RWPE2 (cell line): ENCODE measurements at regions not wholly inside any gene's neighbourhood (a gene's known extent, or its start where the extent isn't known, plus 50 kb on each side); places are given as distances from the start of the nearest gene placed in this dataset.

Source experiments
- ATAC-seq: fragments of 200-7000 bp; cut with Tn5 transposase; 3 replicates; pipeline ENCODE4 v1.9.1; 2021; ENCODE audit warnings: low read depth
- DNase-seq: peaks from one replicate; pipeline ENCODE4 v3.0.0-alpha.2; 2020; ENCODE audit warnings: low spot score
- H3K27ac ChIP-seq: fragments of 450-650 bp; 2 replicates; pipeline ENCODE4 v1.5.1; 2017; ENCODE audit warnings: mild to moderate bottlenecking; ENCODE audit not compliant: poor library complexity, severe bottlenecking
- H3K27me3 ChIP-seq: fragments of 250-450 bp; sonication (Bioruptor Pico); 2 replicates; pipeline ENCODE4 v1.5.1; 2021; ENCODE audit warnings: mild to moderate bottlenecking, moderate library complexity; ENCODE audit not compliant: insufficient read depth, poor library complexity, severe bottlenecking
- H3K36me3 ChIP-seq: fragments of 250-450 bp; sonication (Bioruptor Pico); 2 replicates; pipeline ENCODE4 v1.5.1; 2020; ENCODE audit warnings: low read depth, mild to moderate bottlenecking, moderate library complexity
- H3K4me1 ChIP-seq: fragments of 250-450 bp; sonication (Bioruptor Pico); 2 replicates; pipeline ENCODE4 v1.5.1; 2021; ENCODE audit warnings: mild to moderate bottlenecking, moderate library complexity; ENCODE audit not compliant: insufficient read depth, poor library complexity, severe bottlenecking
- H3K4me3 ChIP-seq: fragments of 250-450 bp; sonication (Bioruptor Pico); 2 replicates; pipeline ENCODE4 v1.5.1; 2021; ENCODE audit warnings: mild to moderate bottlenecking, moderate library complexity; ENCODE audit not compliant: severe bottlenecking
- H3K9me3 ChIP-seq: fragments of 250-450 bp; sonication (Bioruptor Pico); 2 replicates; pipeline ENCODE4 v1.5.1; 2021; ENCODE audit warnings: mild to moderate bottlenecking, moderate library complexity; ENCODE audit not compliant: severe bottlenecking
- TF ChIP-seq, protein P1 (sequence below): fragments of 450-650 bp; IDR thresholded peaks from one replicate; pipeline ENCODE4 v1.5.1; 2017; ENCODE audit warnings: mild to moderate bottlenecking, moderate library complexity; ENCODE audit not compliant: poor library complexity, severe bottlenecking

- Histone ChIP-seq H3K27me3 (no peaks in the 10 kb centered on the region), H3K27ac (no peak overlapping the region), H3K36me3 (no peaks in the 10 kb centered on the region), H3K9me3 (no peaks in the 10 kb centered on the region), H3K4me3 (no peak overlapping the region), H3K4me1 (no peaks in the 10 kb centered on the region)
- TF ChIP-seq, protein P1, sequence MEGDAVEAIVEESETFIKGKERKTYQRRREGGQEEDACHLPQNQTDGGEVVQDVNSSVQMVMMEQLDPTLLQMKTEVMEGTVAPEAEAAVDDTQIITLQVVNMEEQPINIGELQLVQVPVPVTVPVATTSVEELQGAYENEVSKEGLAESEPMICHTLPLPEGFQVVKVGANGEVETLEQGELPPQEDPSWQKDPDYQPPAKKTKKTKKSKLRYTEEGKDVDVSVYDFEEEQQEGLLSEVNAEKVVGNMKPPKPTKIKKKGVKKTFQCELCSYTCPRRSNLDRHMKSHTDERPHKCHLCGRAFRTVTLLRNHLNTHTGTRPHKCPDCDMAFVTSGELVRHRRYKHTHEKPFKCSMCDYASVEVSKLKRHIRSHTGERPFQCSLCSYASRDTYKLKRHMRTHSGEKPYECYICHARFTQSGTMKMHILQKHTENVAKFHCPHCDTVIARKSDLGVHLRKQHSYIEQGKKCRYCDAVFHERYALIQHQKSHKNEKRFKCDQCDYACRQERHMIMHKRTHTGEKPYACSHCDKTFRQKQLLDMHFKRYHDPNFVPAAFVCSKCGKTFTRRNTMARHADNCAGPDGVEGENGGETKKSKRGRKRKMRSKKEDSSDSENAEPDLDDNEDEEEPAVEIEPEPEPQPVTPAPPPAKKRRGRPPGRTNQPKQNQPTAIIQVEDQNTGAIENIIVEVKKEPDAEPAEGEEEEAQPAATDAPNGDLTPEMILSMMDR = no peak
- DNase-seq (no peak), ATAC-seq (no peak)
These were observed 443.1 kb downstream of the SOX6 start for GRCh38 chr11:15913261-15913660.
